Stimulated activated CD4-positive, alpha-beta T cell treated with anti-CD3 and anti-CD28 coated beads, Interleukin-12 subunit alpha, Interleukin-12 subunit beta, amount 100 ng/mL, for 4 hours (primary cell): ENCODE measurements at regions not wholly inside any gene's neighbourhood (a gene's known extent, or its start where the extent isn't known, plus 50 kb on each side); places are given as distances from the start of the nearest gene placed in this dataset.
"Not testable (repeated sequence)": the region's sequence is repeated elsewhere in the genome, so short reads cannot be mapped to it uniquely, and the experiment has no call there.

Experiments
- DNase-seq: peaks from one replicate; pipeline ENCODE4 v3.0.0-alpha.2; 2020

DNA sequence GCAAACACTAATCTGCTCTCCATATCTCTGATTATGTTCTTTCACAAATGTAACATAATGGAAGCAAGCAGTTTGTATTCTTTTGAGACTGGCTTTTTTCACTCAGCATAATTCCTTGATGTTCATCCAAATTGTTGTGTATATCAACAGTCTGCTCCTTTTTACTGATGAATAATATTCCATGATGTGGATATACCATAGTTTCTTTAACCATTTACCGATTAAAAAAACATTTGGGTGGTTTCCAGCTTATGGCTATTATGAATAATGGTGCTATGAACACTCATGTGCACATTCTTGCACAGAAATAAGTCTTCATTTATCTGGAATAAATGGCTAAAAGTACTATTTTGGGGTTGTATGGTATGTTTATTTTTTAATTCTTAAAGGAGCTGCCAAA lies 708.9 kb downstream of the RFPL4B start:
- DNase-seq, result no peak

DNA sequence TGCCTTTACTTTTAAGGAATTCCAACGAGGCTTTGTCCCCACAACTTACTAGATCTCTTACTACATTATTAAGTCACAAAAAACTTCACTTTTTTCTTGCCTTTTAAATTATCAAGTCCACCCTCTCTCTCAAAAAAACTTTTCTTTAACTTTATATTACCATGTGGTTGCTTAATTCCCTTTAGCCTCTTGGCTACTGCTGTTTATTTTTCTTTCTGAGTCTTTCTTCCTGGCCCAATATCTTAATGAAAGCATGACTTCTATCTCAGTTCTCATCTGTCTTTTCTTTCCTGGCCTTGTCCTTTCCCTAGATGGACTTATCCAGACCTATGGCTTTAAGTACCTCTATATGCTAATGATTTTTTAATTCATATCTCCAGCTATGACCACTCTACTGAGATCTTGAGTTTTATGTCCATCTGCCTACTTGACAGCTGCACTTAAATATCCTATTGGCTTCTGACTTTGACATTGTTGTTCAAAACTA lies 710.5 kb downstream of the RFPL4B start:
- DNase-seq, result no peak

DNA sequence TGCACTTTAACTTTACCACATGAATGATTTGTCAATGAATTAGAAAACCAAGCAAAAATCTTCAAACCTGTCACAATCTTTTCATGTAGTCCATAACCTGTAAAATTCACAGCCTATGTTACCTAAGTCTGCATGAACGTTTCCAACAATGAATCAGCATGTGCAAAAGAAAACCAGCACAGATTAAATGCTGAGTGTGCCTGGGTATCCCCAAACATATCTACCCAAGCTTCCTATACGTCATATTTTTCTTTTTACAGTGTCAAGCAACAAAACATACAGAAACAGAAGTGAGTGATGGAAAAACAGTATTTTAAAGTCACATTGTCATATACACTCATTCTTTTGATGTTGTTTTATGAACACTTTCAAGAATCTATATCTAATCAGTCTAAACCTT lies 713.5 kb downstream of the RFPL4B start:
- DNase-seq, result no peak

DNA sequence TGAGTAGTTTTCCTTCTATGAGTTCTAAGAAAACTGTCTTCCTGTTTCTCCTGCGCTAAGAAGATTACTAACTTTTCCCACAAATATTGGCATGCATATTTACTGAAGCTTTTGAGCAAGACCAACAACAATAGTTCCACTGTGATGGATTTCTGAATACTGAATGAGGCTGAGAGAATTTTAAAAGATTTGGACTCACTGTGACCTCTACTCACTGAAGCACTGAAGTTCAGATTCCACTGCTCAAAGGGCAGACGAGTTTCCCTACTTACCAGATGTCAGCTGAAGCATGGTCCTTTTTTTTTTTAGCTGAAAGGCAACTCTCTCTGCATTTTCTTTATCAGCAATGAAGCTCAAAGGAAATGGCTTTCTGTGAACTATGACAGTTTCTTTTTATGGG lies 718.5 kb downstream of the RFPL4B start:
- no peak for DNase-seq

DNA sequence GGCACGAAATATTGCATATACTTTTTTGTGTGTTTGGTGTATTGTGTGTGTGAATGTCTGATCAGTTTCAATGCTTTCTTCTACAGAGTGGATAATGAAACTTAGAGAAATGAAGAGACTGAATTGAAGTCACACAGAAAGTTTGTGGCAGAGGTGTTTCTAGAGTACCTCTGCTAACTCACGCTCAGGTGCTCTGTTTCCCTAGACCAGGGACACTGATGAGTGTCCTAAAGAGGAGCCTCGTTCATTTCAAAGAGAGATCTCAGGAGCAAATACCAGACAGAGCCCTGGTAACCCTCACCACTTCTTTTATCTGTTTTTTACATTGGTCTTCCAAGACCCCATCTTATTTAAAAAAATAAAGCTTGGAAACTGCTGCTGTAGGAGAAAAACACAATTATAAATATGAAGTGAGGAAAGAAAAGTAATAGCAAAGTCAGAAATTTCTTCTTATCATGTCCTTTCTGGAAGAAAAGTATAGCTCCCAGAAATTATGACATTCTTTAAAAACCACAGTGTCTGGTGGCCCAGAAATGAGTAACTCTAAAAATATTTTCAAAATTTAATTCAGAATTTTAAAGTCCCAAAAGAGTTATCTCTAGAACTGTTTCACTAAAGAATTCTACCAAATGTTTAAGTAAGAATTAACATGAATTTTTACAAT lies 720.6 kb downstream of the RFPL4B start:
- no peak for DNase-seq

DNA sequence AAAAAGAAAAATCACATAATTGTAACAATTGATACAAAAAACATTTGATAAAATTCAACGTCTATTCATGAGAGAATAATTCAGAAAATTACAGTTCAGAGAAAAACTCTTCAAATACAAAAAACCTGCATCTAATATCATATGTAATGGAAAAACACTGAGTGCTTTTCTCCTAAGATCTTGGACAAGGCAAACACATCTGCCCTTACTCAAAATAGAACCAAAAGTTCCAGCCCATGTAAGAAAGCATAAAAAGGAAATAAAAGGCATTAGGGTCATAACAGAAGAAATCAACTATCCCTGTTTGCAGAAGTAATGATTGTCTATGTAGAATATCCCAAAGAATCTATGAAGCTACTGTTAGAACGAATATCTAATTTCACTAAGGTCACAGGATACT lies 721.4 kb downstream of the RFPL4B start:
- no peak for DNase-seq

DNA sequence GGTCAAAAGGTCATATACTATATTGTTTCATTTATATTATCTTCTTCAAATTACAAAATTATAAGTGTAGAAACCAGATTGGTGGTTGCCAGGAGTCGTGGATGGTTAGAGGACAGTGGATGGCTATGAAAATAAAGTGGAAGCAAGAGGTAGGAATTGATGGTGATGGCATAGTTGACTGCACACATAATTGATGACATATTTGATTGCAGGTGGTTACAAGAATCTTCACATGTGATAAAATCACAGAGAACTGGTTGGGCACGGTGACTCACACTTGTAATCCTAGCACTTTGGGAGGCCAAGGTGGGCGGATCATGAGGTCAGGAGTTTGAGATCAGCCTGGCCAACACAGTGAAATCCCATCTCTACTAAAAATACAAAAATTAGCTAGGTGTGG lies 723.6 kb downstream of the RFPL4B start:
- DNase-seq, result not testable (repeated sequence)

DNA sequence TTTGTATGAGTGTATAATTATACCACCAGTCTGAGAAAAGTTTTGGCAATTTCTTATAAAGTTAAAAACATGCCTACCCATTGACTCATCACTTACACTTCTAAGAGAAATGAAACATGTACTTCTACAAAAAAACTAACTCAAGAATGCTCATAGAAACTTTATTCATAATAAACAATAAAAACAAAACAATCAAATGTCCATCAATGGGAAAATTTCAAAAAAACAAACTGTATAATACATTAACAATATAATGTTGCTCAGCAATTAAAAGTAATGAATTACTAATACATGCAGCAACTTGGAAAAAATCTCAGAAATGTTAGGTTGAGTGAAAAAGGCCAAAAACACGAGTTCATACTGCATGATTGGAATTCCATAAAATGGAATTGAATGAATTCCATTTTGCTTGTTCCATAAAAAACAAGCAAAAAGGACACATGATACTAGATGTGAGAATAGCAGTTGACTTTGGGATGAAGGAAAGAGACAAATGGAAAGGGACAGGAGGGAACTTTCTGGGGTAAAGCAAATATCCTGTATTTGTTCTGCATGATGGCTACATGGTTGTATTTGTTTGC lies 726.6 kb downstream of the RFPL4B start:
- DNase-seq, result no peak

DNA sequence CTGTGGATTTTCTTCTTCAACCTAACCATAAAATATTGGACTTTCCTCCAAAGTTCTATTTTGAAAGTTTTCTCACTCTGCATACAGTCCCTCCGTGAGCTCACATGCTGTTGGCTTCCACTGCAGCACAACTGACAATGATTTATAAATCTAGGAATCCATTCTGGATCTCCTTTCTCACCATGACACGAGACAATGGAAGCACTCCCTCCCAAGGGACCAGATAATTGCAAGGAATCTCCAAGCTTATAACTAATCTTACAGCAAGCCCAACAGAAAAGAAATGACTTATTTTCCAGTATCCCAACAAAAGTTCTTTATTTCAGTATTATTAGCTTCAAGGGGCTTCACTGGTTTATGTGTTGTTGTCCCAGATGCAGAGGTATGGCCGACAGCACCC lies 729.0 kb downstream of the RFPL4B start:
- DNase-seq, result no peak

DNA sequence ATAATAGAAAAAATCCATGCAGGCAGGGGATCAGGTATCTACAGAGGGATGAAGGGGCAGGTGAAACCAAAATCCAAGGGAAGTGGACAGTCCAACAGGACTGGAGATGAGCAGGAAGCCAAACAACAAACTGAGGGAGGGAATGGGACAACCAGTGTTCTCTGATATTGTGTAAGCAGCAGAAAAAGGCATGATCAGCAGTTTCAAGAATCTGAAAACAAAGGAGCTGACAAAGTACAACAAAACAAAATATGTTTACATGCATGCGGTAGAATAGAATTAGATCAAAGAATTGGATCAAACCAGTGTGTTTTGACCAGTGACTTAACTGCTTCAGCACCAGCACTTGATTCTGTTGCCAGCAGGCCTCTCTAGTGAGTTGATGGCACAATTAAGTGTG lies 729.7 kb downstream of the RFPL4B start:
- DNase-seq, result no peak

- DNase-seq, result no peak
These were observed 730.7 kb downstream of the RFPL4B start for GRCh38 chr6:113077794-113078193.

GRCh38 chr6:113078791-113079190 lies 731.7 kb downstream of the RFPL4B start:
- DNase-seq, result no peak

GRCh38 chr6:113082745-113083144 lies 735.6 kb downstream of the RFPL4B start:
- no peak for DNase-seq

DNA sequence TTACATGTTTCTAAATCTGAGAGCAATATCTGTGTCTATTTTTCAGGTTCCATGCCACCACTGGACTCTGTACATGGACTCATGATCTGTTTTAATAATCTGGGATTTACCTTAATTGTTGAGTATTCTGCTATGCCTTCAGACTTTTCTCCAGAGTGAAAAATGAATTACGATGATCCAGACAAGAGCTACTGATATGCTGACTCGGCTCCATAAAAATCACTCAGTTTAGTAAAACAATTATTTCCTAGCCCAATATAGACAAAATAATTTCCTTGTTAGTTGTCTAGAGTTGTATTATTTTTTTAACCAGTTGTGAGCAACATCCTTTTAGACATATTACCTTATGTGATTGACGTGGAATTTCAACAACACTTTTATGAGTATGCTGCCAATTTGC lies 736.8 kb downstream of the RFPL4B start:
- DNase-seq, result no peak

GRCh38 chr6:113089056-113089455 lies 741.9 kb downstream of the RFPL4B start:
- DNase-seq, result no peak

- DNase-seq, result no peak
These were observed 745.7 kb downstream of the RFPL4B start for GRCh38 chr6:113092795-113093194.

DNA sequence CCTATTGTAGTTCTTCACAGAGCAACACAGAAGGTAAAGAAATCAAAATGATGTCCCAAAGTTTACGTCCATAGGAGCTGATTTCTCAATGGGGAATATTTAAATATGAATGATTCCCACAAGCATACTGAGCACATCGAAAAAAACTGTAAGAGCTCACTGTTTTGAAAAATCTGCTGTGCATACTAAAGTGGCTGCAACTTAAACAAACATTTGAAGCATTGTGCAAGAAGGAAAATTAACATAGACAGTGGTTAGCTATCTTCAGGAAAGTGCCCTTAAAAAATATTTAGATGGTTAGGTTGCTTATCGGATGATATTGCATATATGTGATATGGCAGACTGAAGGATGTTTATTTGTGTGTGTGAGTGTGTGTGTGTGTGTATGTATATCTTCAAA lies 747.6 kb downstream of the RFPL4B start:
- no peak for DNase-seq

DNA sequence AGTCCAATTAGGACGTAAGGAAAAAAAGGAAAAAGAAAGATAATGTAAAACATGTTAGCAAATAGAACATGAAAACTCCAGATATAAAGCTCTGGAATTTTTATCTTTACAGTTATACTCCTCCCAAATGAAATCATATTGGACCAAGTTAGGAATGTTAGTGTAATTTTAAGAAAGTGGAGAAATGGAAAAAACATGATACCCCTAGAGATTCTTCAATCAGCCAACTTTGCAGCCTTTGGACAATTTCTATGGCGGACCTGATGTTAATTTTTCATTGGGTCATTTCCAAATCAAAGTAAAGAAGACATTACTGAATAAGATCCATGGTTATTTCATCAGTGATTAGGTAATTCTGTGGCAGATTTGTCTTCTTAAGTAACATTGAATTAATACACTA lies 748.7 kb downstream of the RFPL4B start:
- no peak for DNase-seq

DNA sequence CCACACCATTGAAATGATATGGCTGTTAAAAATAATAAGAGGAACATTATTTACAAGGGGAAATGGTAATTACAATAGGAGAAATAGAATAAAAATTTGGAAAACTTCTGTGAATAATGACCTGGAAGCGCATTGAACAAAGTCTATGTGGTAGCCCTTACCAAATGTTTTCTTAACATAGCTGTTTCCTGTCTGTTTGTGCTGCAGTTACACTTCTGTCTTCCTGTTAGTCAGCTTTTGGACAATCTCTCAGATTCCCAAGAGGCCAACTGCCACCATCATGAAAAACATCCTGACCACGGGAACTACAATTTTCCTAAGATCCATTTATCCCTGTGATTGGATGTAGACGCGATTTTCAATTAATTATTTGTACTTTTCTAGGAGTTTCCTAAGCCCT lies 754.4 kb upstream of the MARCKS start:
- DNase-seq, result no peak

- DNase-seq, result no peak
These were observed 753.3 kb upstream of the MARCKS start for GRCh38 chr6:113103634-113104361.

- DNase-seq, result no peak
These were observed 752.6 kb upstream of the MARCKS start for GRCh38 chr6:113104541-113104940.

DNA sequence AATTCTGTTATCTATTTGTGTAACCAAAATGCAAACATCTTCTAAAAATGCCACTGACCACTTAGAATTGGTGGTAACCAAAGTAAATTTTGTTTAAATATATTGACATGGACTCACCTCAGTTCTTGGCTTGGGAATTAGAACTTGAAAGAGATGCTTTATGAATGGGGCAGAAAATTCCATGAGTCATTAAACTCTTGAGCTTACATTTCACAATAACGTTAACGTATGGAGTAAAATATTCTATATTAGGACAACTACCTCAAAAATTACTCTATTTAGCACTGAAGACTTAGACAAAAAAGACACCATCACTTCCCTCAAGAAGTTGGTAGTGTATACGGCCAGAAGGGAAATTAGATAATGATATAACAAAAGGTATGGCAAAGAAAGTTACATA lies 752.2 kb upstream of the MARCKS start:
- no peak for DNase-seq

- no peak for DNase-seq
These were observed 746.9 kb upstream of the MARCKS start for GRCh38 chr6:113110211-113110610.

DNA sequence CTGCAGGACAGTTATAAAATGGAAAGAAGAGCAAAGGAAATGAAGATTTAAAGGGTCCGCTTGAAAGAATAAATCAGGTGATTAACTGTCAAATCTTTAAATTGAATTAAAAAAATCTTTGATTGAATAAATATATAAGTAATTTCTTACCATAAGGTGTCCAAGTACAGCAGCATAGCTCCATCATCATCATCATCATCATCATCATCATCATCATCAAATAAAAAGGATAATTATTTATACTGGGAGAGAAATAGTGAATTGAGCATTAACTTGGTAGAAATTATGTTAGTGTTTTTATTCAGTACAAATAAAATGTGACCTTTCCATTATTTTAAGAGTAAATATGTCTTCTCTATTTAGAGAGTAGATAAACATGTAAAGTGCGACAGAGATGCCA lies 745.6 kb upstream of the MARCKS start:
- no peak for DNase-seq
